ENCODE measurements at regions not wholly inside any gene's neighbourhood (a gene's known extent, or its start where the extent isn't known, plus 50 kb on each side); places are given as distances from the start of the nearest gene placed in this dataset.
"Not testable (repeated sequence)": the region's sequence is repeated elsewhere in the genome, so short reads cannot be mapped to it uniquely, and the experiment has no call there.

- no peak for DNase-seq
Observed at GRCh38 chr13:37986811-37987210, 117.2 kb upstream of the TRPC4 start.

GRCh38 chr13:37985281-37985680, 115.7 kb upstream of the TRPC4 start:
- DNase-seq, result no peak

- DNase-seq, result no peak
Observed at GRCh38 chr13:37984357-37984756, 114.8 kb upstream of the TRPC4 start.

GRCh38 chr13:37981932-37982331, 112.4 kb upstream of the TRPC4 start:
- no peak for DNase-seq

GRCh38 chr13:37978680-37979079, 109.1 kb upstream of the TRPC4 start:
- DNase-seq, result no peak

- DNase-seq, result no peak
Observed at GRCh38 chr13:37968555-37968954, 99.0 kb upstream of the TRPC4 start.

GRCh38 chr13:37966266-37966665, 96.7 kb upstream of the TRPC4 start:
- DNase-seq, result no peak

- DNase-seq, result no peak
Observed at GRCh38 chr13:37960427-37960826, 90.9 kb upstream of the TRPC4 start.

- no peak for DNase-seq
Observed at GRCh38 chr13:37959284-37959683, 89.7 kb upstream of the TRPC4 start.

- no peak for DNase-seq
Observed at GRCh38 chr13:37956536-37956935, 87.0 kb upstream of the TRPC4 start.

GRCh38 chr13:37954597-37954996, 85.0 kb upstream of the TRPC4 start:
- DNase-seq, result not testable (repeated sequence)

GRCh38 chr13:37954191-37954590, 84.6 kb upstream of the TRPC4 start:
- no peak for DNase-seq

- DNase-seq, result no peak
Observed at GRCh38 chr13:37953696-37954095, 84.1 kb upstream of the TRPC4 start.

- DNase-seq, result no peak
Observed at GRCh38 chr13:37950016-37950415, 80.4 kb upstream of the TRPC4 start.

GRCh38 chr13:37947419-37948140, 78.0 kb upstream of the TRPC4 start:
- no peak for DNase-seq

GRCh38 chr13:37945651-37946575, 76.3 kb upstream of the TRPC4 start:
- DNase-seq, result no peak

GRCh38 chr13:37944869-37945442, 75.4 kb upstream of the TRPC4 start:
- no peak for DNase-seq

GRCh38 chr13:37944081-37944868, 74.7 kb upstream of the TRPC4 start:
- no peak for DNase-seq

GRCh38 chr13:37942929-37943328, 73.4 kb upstream of the TRPC4 start:
- no peak for DNase-seq

GRCh38 chr13:37934339-37935191, 65.0 kb upstream of the TRPC4 start:
- DNase-seq, result no peak

- no peak for DNase-seq
Observed at GRCh38 chr13:37929308-37929707, 59.7 kb upstream of the TRPC4 start.

- DNase-seq, result no peak
Observed at GRCh38 chr13:37927561-37927960, 58.0 kb upstream of the TRPC4 start.
